Neuronal stem cell (in vitro differentiated cells): ENCODE measurements at regions not wholly inside any gene's neighbourhood (a gene's known extent, or its start where the extent isn't known, plus 50 kb on each side); places are given as distances from the start of the nearest gene placed in this dataset.

ENCODE experiments used
- DNase-seq: peaks from one replicate; pipeline ENCODE4 v3.0.0-alpha.2; 2013; ENCODE audit warnings: low spot score
- H2AFZ ChIP-seq: one replicate; pipeline ENCODE4 v1.6.1; 2013; ENCODE audit warnings: mild to moderate bottlenecking, low read length, inconsistent platforms
- H2AK5ac ChIP-seq: 2 replicates; pipeline ENCODE4 v1.6.1; 2013; ENCODE audit warnings: low read depth, mild to moderate bottlenecking, inconsistent platforms, low read length, moderate library complexity, mixed read lengths
- H2BK120ac ChIP-seq: 2 replicates; pipeline ENCODE4 v1.6.1; 2013; ENCODE audit warnings: low read depth, mild to moderate bottlenecking, inconsistent platforms, low read length, moderate library complexity, mixed read lengths
- H2BK12ac ChIP-seq: one replicate; pipeline ENCODE4 v1.6.1; 2013; ENCODE audit warnings: low read length, inconsistent platforms
- H2BK15ac ChIP-seq: 2 replicates; pipeline ENCODE4 v1.6.1; 2013; ENCODE audit warnings: mild to moderate bottlenecking, low read length, inconsistent platforms, mixed read lengths
- H2BK5ac ChIP-seq: one replicate; pipeline ENCODE4 v1.6.1; 2013; ENCODE audit warnings: inconsistent platforms, mild to moderate bottlenecking, low read length, moderate library complexity
- H3K14ac ChIP-seq: one replicate; pipeline ENCODE4 v1.6.1; 2013; ENCODE audit warnings: low read length, inconsistent platforms
- H3K18ac ChIP-seq: 2 replicates; pipeline ENCODE4 v1.6.1; 2013; ENCODE audit warnings: low read length, inconsistent platforms
- H3K23ac ChIP-seq: 2 replicates; pipeline ENCODE4 v1.6.1; 2013; ENCODE audit warnings: low read depth, mild to moderate bottlenecking, mixed read lengths, low read length, inconsistent platforms; ENCODE audit not compliant: poor library complexity
- H3K27ac ChIP-seq: replicated peaks from 3 replicates; pipeline ENCODE4 v1.5.1; 2013; ENCODE audit warnings: low read length, inconsistent platforms
- H3K27me3 ChIP-seq, 3 experiments: 2 replicates each; pipeline ENCODE4 v1.6.1; 2013; ENCODE audit warnings: low read length in 3 of 3, mild to moderate bottlenecking in 2 of 3, inconsistent platforms in 1 of 3, low read depth in 1 of 3, mixed read lengths in 1 of 3, moderate library complexity in 1 of 3; ENCODE audit not compliant: control insufficient read depth in 3 of 3, insufficient read depth in 3 of 3
- H3K36me3 ChIP-seq, 2 donors: replicated peaks in 1 of 2; 2 replicates each; pipeline ENCODE4 v1.6.1; 2013; ENCODE audit warnings: low read length in 2 of 2; ENCODE audit not compliant: control insufficient read depth in 2 of 2, insufficient read depth in 2 of 2
- H3K4ac ChIP-seq: 2 replicates; pipeline ENCODE4 v1.6.1; 2013; ENCODE audit warnings: inconsistent platforms, mild to moderate bottlenecking, low read length, moderate library complexity
- H3K4me1 ChIP-seq, 2 donors: 1 replicate in 1 of 2; 2 replicates in 1 of 2; pipeline ENCODE4 v1.6.1; 2013; ENCODE audit warnings: low read length in 2 of 2, low read depth in 1 of 2; ENCODE audit not compliant: control insufficient read depth in 2 of 2, insufficient read depth in 1 of 2
- H3K4me2 ChIP-seq: one replicate; pipeline ENCODE4 v1.6.1; 2013; ENCODE audit warnings: mild to moderate bottlenecking, low read length, inconsistent platforms; ENCODE audit not compliant: insufficient read depth, poor library complexity, severe bottlenecking
- H3K4me3 ChIP-seq, 2 donors: 2 replicates each; pipeline ENCODE4 v1.5.1; 2013; ENCODE audit warnings: low read length in 2 of 2, mild to moderate bottlenecking in 2 of 2, inconsistent platforms in 1 of 2, moderate library complexity in 1 of 2
- H3K79me1 ChIP-seq: one replicate; pipeline ENCODE4 v1.6.1; 2013; ENCODE audit warnings: low read depth, mild to moderate bottlenecking, inconsistent platforms, low read length, moderate library complexity
- H3K9ac ChIP-seq: one replicate; pipeline ENCODE4 v1.6.1; 2013; ENCODE audit warnings: mild to moderate bottlenecking, low read depth, low read length, inconsistent platforms; ENCODE audit not compliant: poor library complexity
- H3K9me3 ChIP-seq, 2 donors: replicated peaks in 1 of 2; 2 replicates each; pipeline versions ENCODE3 to v1.6.1; 2013; ENCODE audit warnings: low read length in 2 of 2, mild to moderate bottlenecking in 2 of 2, inconsistent platforms in 1 of 2, low read depth in 1 of 2, mixed read lengths in 1 of 2, moderate library complexity in 1 of 2; ENCODE audit not compliant: control insufficient read depth in 2 of 2, insufficient read depth in 1 of 2
- H4K8ac ChIP-seq: one replicate; pipeline ENCODE4 v1.6.1; 2013; ENCODE audit warnings: low read depth, mild to moderate bottlenecking, inconsistent platforms, low read length, moderate library complexity
- H4K91ac ChIP-seq: one replicate; pipeline ENCODE4 v1.6.1; 2013; ENCODE audit warnings: low read length, low read depth, mild to moderate bottlenecking, inconsistent platforms; ENCODE audit not compliant: poor library complexity
- WGBS, 2 donors: extraction: QIAGEN DNeasy Blood & Tissue Kit; methylation state at CpG; one replicate each; pipeline ENCODE4 v1.1.7; 2013; ENCODE audit warnings: missing lambda C conversion rate in 2 of 2, mixed read lengths in 1 of 2; ENCODE audit not compliant: insufficient read length in 2 of 2, insufficient replicate concordance in 1 of 2; ENCODE audit errors: extremely low coverage in 2 of 2; 5-methylcytosine and 5-hydroxymethylcytosine counted together

GRCh38 chr11:29214833-29215232 lies 802.0 kb downstream of the KCNA4 start:
- Histone ChIP-seq H2AFZ (no peak overlapping the region), H3K4me3 (no peak overlapping the region), H3K36me3 (no peaks in the 10 kb centered on the region), H2BK15ac (no peak overlapping the region), H3K9ac (no peak overlapping the region), H4K8ac (no peak overlapping the region), H2BK120ac (no peak overlapping the region), H3K18ac (no peak overlapping the region), H2BK5ac (no peak overlapping the region), H3K79me1 (no peaks in the 10 kb centered on the region), H3K27me3 (no peaks in the 10 kb centered on the region), H3K9me3 (no peaks in the 10 kb centered on the region), H2AK5ac (no peak overlapping the region), H3K27ac (no peak overlapping the region), H3K14ac (no peak overlapping the region), H3K4me2 (no peak overlapping the region), H2BK12ac (no peak overlapping the region), H4K91ac (no peak overlapping the region), H3K4me1 (no peaks in the 10 kb centered on the region), H3K23ac (no peak overlapping the region), H3K4ac (no peak overlapping the region)
- no CpG with 5 or more reads among the region's 4 CpGs for WGBS, 2 donors
- DNase-seq, result no peak

GRCh38 chr11:29211202-29211601 lies 805.6 kb downstream of the KCNA4 start:
- Histone ChIP-seq H2BK120ac (no peak overlapping the region), H3K4me3 (no peak overlapping the region), H3K36me3 (no peaks in the 10 kb centered on the region), H2AK5ac (no peak overlapping the region), H4K91ac (no peak overlapping the region), H2BK12ac (no peak overlapping the region), H2AFZ (no peak overlapping the region), H3K4me1 (no peaks in the 10 kb centered on the region), H3K79me1 (no peaks in the 10 kb centered on the region), H3K23ac (no peak overlapping the region), H4K8ac (no peak overlapping the region), H2BK15ac (no peak overlapping the region), H3K4me2 (no peak overlapping the region), H2BK5ac (no peak overlapping the region), H3K9ac (no peak overlapping the region), H3K18ac (no peak overlapping the region), H3K14ac (no peak overlapping the region), H3K27me3 (no peaks in the 10 kb centered on the region), H3K27ac (no peak overlapping the region), H3K9me3 (no peaks in the 10 kb centered on the region), H3K4ac (no peak overlapping the region)
- no CpG with 5 or more reads among the region's 3 CpGs for WGBS, 2 donors
- DNase-seq, result no peak

GRCh38 chr11:29210426-29210825 lies 806.4 kb downstream of the KCNA4 start:
- Histone ChIP-seq H3K4me3 (no peak overlapping the region), H2AFZ (no peak overlapping the region), H3K27me3 (no peaks in the 10 kb centered on the region), H3K23ac (no peak overlapping the region), H3K79me1 (no peaks in the 10 kb centered on the region), H4K91ac (no peak overlapping the region), H3K18ac (no peak overlapping the region), H2BK15ac (no peak overlapping the region), H3K4me2 (no peak overlapping the region), H3K9ac (no peak overlapping the region), H3K27ac (no peak overlapping the region), H4K8ac (no peak overlapping the region), H3K4ac (no peak overlapping the region), H2BK120ac (no peak overlapping the region), H3K4me1 (no peaks in the 10 kb centered on the region), H3K9me3 (no peaks in the 10 kb centered on the region), H3K36me3 (no peaks in the 10 kb centered on the region), H2AK5ac (no peak overlapping the region), H3K14ac (no peak overlapping the region), H2BK12ac (no peak overlapping the region), H2BK5ac (no peak overlapping the region)
- DNase-seq, result no peak
- WGBS, 2 donors, result no CpG with 5 or more reads among the region's 2 CpGs

- Histone ChIP-seq H4K8ac (no peak overlapping the region), H2AFZ (no peak overlapping the region), H2AK5ac (no peak overlapping the region), H3K9me3 (no peaks in the 10 kb centered on the region), H2BK5ac (no peak overlapping the region), H3K4ac (no peak overlapping the region), H2BK15ac (no peak overlapping the region), H3K4me2 (no peak overlapping the region), H3K27me3 (no peaks in the 10 kb centered on the region), H3K27ac (no peak overlapping the region), H3K23ac (no peak overlapping the region), H3K36me3 (no peaks in the 10 kb centered on the region), H3K9ac (no peak overlapping the region), H3K79me1 (no peaks in the 10 kb centered on the region), H2BK120ac (no peak overlapping the region), H3K4me1 (no peaks in the 10 kb centered on the region), H3K4me3 (no peak overlapping the region), H3K18ac (no peak overlapping the region), H2BK12ac (no peak overlapping the region), H4K91ac (no peak overlapping the region), H3K14ac (no peak overlapping the region)
- no CpG with 5 or more reads among the region's 2 CpGs for WGBS, 2 donors
- DNase-seq, result no peak
Observed at GRCh38 chr11:29208117-29208516, 808.7 kb downstream of the KCNA4 start.
